ENCODE measurements at regions not wholly inside any gene's neighbourhood (a gene's known extent, or its start where the extent isn't known, plus 50 kb on each side); places are given as distances from the start of the nearest gene placed in this dataset.

- CTCF ChIA-PET, result no interaction called here
- TF ChIP-seq, protein P1, sequence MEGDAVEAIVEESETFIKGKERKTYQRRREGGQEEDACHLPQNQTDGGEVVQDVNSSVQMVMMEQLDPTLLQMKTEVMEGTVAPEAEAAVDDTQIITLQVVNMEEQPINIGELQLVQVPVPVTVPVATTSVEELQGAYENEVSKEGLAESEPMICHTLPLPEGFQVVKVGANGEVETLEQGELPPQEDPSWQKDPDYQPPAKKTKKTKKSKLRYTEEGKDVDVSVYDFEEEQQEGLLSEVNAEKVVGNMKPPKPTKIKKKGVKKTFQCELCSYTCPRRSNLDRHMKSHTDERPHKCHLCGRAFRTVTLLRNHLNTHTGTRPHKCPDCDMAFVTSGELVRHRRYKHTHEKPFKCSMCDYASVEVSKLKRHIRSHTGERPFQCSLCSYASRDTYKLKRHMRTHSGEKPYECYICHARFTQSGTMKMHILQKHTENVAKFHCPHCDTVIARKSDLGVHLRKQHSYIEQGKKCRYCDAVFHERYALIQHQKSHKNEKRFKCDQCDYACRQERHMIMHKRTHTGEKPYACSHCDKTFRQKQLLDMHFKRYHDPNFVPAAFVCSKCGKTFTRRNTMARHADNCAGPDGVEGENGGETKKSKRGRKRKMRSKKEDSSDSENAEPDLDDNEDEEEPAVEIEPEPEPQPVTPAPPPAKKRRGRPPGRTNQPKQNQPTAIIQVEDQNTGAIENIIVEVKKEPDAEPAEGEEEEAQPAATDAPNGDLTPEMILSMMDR (IDR thresholded peaks at IDR 0.05; ENCODE audit: unreplicated experiment), result no peak
- DNase-seq, result no peak
- intact Hi-C loops (cut with micrococcal nuclease; ENCODE audit: unreplicated experiment), result no loop called here
- H3K4me3 Mint-ChIP-seq (ENCODE audit: low read depth, unreplicated experiment), result no peak overlapping the region
- H3K9me3 Mint-ChIP-seq (ENCODE audit: low read depth, unreplicated experiment), result peaks cover 3% of the 10 kb centered on the region
- H3K4me1 Mint-ChIP-seq (ENCODE audit: low read depth, unreplicated experiment), result no peaks in the 10 kb centered on the region
- H3K27ac Mint-ChIP-seq (ENCODE audit: unreplicated experiment), result no peak overlapping the region
- no TSS peak for BruUV-seq (replicated peaks)
- H3K36me3 Mint-ChIP-seq (ENCODE audit: insufficient read depth, unreplicated experiment), result no peaks in the 10 kb centered on the region
- no peaks in the 10 kb centered on the region for H3K27me3 Mint-ChIP-seq (ENCODE audit: unreplicated experiment)
Observed at GRCh38 chr1:56199956-56200355, 379.4 kb downstream of the PLPP3 start.

DNA sequence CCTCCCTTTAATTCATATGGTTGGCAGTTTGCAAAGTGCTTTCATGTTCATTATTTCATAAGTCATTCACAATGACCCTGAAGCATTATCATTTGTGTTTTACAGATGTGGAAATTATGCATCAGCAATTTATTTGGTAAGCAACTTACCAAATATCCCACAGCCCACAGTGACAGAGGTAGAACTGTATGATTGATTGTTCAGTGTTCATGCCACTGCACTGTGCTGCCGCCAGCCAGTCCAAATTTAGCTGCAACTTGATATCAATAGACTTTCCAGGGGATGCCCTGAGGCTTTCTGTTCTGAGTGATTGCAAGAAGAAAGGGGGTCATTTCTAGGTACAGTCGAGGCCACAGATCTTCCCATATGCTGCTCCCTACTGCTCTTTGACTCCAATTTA lies 380.3 kb downstream of the PLPP3 start:
- CTCF ChIA-PET, result no interaction called here
- H3K9me3 Mint-ChIP-seq (ENCODE audit: low read depth, unreplicated experiment), result peaks cover 3% of the 10 kb centered on the region
- no peaks in the 10 kb centered on the region for H3K27me3 Mint-ChIP-seq (ENCODE audit: unreplicated experiment)

GRCh38 chr1:56197946-56198345 lies 381.4 kb downstream of the PLPP3 start:
- no TSS peak for BruUV-seq (replicated peaks)
- Mint-ChIP-seq H3K4me1 (ENCODE audit: low read depth, unreplicated experiment) (no peaks in the 10 kb centered on the region), H3K27me3 (ENCODE audit: unreplicated experiment) (no peaks in the 10 kb centered on the region), H3K36me3 (ENCODE audit: insufficient read depth, unreplicated experiment) (no peaks in the 10 kb centered on the region), H3K9me3 (ENCODE audit: low read depth, unreplicated experiment) (peaks cover under 1% of the 10 kb centered on the region), H3K27ac (ENCODE audit: unreplicated experiment) (no peak overlapping the region), H3K4me3 (ENCODE audit: low read depth, unreplicated experiment) (no peak overlapping the region)
- intact Hi-C loops (cut with micrococcal nuclease; ENCODE audit: unreplicated experiment), result no loop called here
- no peak for DNase-seq
- TF ChIP-seq, protein P1 (IDR thresholded peaks at IDR 0.05; ENCODE audit: unreplicated experiment), result no peak
- CTCF ChIA-PET, result interaction anchor here (0.6 kb wide), 1 partner anchor 409 kb away, joined by 3 read pairs; no protein-coding TSS in a partner anchor

More for the DNA sequence above, 380.3 kb downstream of the PLPP3 start:
- no peak overlapping the region for H3K27ac Mint-ChIP-seq (ENCODE audit: unreplicated experiment)
- no peaks in the 10 kb centered on the region for H3K4me1 Mint-ChIP-seq (ENCODE audit: low read depth, unreplicated experiment)
- H3K36me3 Mint-ChIP-seq (ENCODE audit: insufficient read depth, unreplicated experiment), result no peaks in the 10 kb centered on the region
- intact Hi-C loops (cut with micrococcal nuclease; ENCODE audit: unreplicated experiment), result no loop called here
- H3K4me3 Mint-ChIP-seq (ENCODE audit: low read depth, unreplicated experiment), result no peak overlapping the region
- TF ChIP-seq, protein P1 (IDR thresholded peaks at IDR 0.05; ENCODE audit: unreplicated experiment), result no peak
- no TSS peak for BruUV-seq (replicated peaks)
- DNase-seq, result no peak

GRCh38 chr1:56196839-56197238 lies 382.5 kb downstream of the PLPP3 start:
- TF ChIP-seq, protein P1 (IDR thresholded peaks at IDR 0.05; ENCODE audit: unreplicated experiment), result no peak
- no peak for DNase-seq
- intact Hi-C loops (cut with micrococcal nuclease; ENCODE audit: unreplicated experiment), result no loop called here
- Mint-ChIP-seq H3K27ac (ENCODE audit: unreplicated experiment) (no peak overlapping the region), H3K4me3 (ENCODE audit: low read depth, unreplicated experiment) (no peak overlapping the region), H3K9me3 (ENCODE audit: low read depth, unreplicated experiment) (no peaks in the 10 kb centered on the region), H3K27me3 (ENCODE audit: unreplicated experiment) (no peaks in the 10 kb centered on the region), H3K36me3 (ENCODE audit: insufficient read depth, unreplicated experiment) (no peaks in the 10 kb centered on the region), H3K4me1 (ENCODE audit: low read depth, unreplicated experiment) (no peaks in the 10 kb centered on the region)
- CTCF ChIA-PET, result no interaction called here
- BruUV-seq (replicated peaks), result no TSS peak

Data from Calu3 (cell line).